ENCODE measurements at regions not wholly inside any gene's neighbourhood (a gene's known extent, or its start where the extent isn't known, plus 50 kb on each side); places are given as distances from the start of the nearest gene placed in this dataset.
A peak's percentile ranks its signal among the peaks of the same experiment; 100 is the strongest.

- H3K36me3 ChIP-seq (replicated peaks; ENCODE audit: insufficient read depth, low read length) = no peaks in the 10 kb centered on the region
- TF ChIP-seq EZH2 (optimal IDR thresholded peaks at IDR 0.05; ENCODE audit: low read depth, low read length) = no peak
- no peak for TF ChIP-seq CTCF (IDR thresholded peaks at IDR 0.05; ENCODE audit: low read length)
- TF ChIP-seq EZH2phosphoT487 (IDR thresholded peaks at IDR 0.05; ENCODE audit: low read length) = no peak
- H3K9ac ChIP-seq (ENCODE audit: low read length) = peak overlapping the region; percentile 38; the same call in 1 of the 2 replicates
- H3K4me3 ChIP-seq (ENCODE audit: low read length) = peak overlapping the region; percentile 39
- H4K20me1 ChIP-seq (ENCODE audit: insufficient read depth, low read length) = no peaks in the 10 kb centered on the region
- peaks cover 19% of the 10 kb centered on the region for H3F3A ChIP-seq (ENCODE audit: insufficient read depth, low read length)
- H2AFZ ChIP-seq (ENCODE audit: low read length) = peak overlapping the region; percentile 44
- H3K27ac ChIP-seq (ENCODE audit: low read length) = peak overlapping the region; percentile 77; the same call in 1 of the 2 replicates
- peak; percentile 74 for DNase-seq
- H3K9me2 ChIP-seq (replicated peaks; ENCODE audit: insufficient read depth, low read length) = no peaks in the 10 kb centered on the region
- no peaks in the 10 kb centered on the region for H3K27me3 ChIP-seq (replicated peaks; ENCODE audit: insufficient read depth, low read length)
- H3K79me2 ChIP-seq (ENCODE audit: low read length) = no peaks in the 10 kb centered on the region
- peaks cover 34% of the 10 kb centered on the region for H3K4me1 ChIP-seq (ENCODE audit: low read length)
- peak overlapping the region; percentile 70 for H3K4me2 ChIP-seq (ENCODE audit: low read depth, low read length)
- no peaks in the 10 kb centered on the region for H3K9me3 ChIP-seq (replicated peaks; ENCODE audit: insufficient read depth, low read length)
These were observed 908.2 kb upstream of the ADGRL2 start for GRCh38 chr1:80892539-80892938.

GRCh38 chr1:80891871-80892270, 908.9 kb upstream of the ADGRL2 start:
- no peak overlapping the region for H2AFZ ChIP-seq (ENCODE audit: low read length)

GRCh38 chr1:80882553-80882952, 918.2 kb upstream of the ADGRL2 start:
- no peak for DNase-seq
- Histone ChIP-seq H4K20me1 (ENCODE audit: insufficient read depth, low read length) (no peaks in the 10 kb centered on the region), H3K79me2 (ENCODE audit: low read length) (no peaks in the 10 kb centered on the region), H3F3A (ENCODE audit: insufficient read depth, low read length) (no peaks in the 10 kb centered on the region), H3K9me3 (replicated peaks; ENCODE audit: insufficient read depth, low read length) (no peaks in the 10 kb centered on the region), H3K9ac (ENCODE audit: low read length) (no peak overlapping the region), H3K27ac (ENCODE audit: low read length) (no peak overlapping the region), H3K4me1 (ENCODE audit: low read length) (no peaks in the 10 kb centered on the region), H3K27me3 (replicated peaks; ENCODE audit: insufficient read depth, low read length) (no peaks in the 10 kb centered on the region), H2AFZ (ENCODE audit: low read length) (no peak overlapping the region), H3K4me2 (ENCODE audit: low read depth, low read length) (no peak overlapping the region), H3K36me3 (replicated peaks; ENCODE audit: insufficient read depth, low read length) (no peaks in the 10 kb centered on the region), H3K4me3 (ENCODE audit: low read length) (no peak overlapping the region), H3K9me2 (replicated peaks; ENCODE audit: insufficient read depth, low read length) (no peaks in the 10 kb centered on the region)
- TF ChIP-seq EZH2 (optimal IDR thresholded peaks at IDR 0.05; ENCODE audit: low read depth, low read length) (no peak), CTCF (IDR thresholded peaks at IDR 0.05; ENCODE audit: low read length) (no peak), EZH2phosphoT487 (IDR thresholded peaks at IDR 0.05; ENCODE audit: low read length) (no peak)

More at GRCh38 chr1:80891871-80892270, 908.9 kb upstream of the ADGRL2 start:
- Histone ChIP-seq H3K4me1 (ENCODE audit: low read length) (peaks cover 34% of the 10 kb centered on the region), H3K27me3 (replicated peaks; ENCODE audit: insufficient read depth, low read length) (no peaks in the 10 kb centered on the region), H3F3A (ENCODE audit: insufficient read depth, low read length) (peaks cover 19% of the 10 kb centered on the region), H3K9me3 (replicated peaks; ENCODE audit: insufficient read depth, low read length) (no peaks in the 10 kb centered on the region), H3K36me3 (replicated peaks; ENCODE audit: insufficient read depth, low read length) (no peaks in the 10 kb centered on the region), H3K9me2 (replicated peaks; ENCODE audit: insufficient read depth, low read length) (no peaks in the 10 kb centered on the region), H3K27ac (ENCODE audit: low read length) (peak overlapping the region; percentile 77; the same call in 1 of the 2 replicates), H3K4me2 (ENCODE audit: low read depth, low read length) (peak overlapping the region; percentile 70), H3K9ac (ENCODE audit: low read length) (no peak overlapping the region; the same call in 1 of the 2 replicates), H3K79me2 (ENCODE audit: low read length) (no peaks in the 10 kb centered on the region), H4K20me1 (ENCODE audit: insufficient read depth, low read length) (no peaks in the 10 kb centered on the region), H3K4me3 (ENCODE audit: low read length) (0 out of 2 replicates have a peak overlapping the region, but pooled peaks have one; percentile 39)
- no peak for DNase-seq
- TF ChIP-seq EZH2 (optimal IDR thresholded peaks at IDR 0.05; ENCODE audit: low read depth, low read length) (no peak), CTCF (IDR thresholded peaks at IDR 0.05; ENCODE audit: low read length) (no peak), EZH2phosphoT487 (IDR thresholded peaks at IDR 0.05; ENCODE audit: low read length) (no peak)

Measured in MM.1S (cell line).